HG02943 (cell line): ENCODE measurements at regions not wholly inside any gene's neighbourhood (a gene's known extent, or its start where the extent isn't known, plus 50 kb on each side); places are given as distances from the start of the nearest gene placed in this dataset.
"Not testable (repeated sequence)": the region's sequence is repeated elsewhere in the genome, so short reads cannot be mapped to it uniquely, and the experiment has no call there.

Experiments used
- ATAC-seq: cut with Tn5 transposase; IDR thresholded peaks from one replicate; pipeline ENCODE4 v1.9.1; 2021; ENCODE audit warnings: mild to moderate bottlenecking, low read depth, moderate library complexity; ENCODE audit not compliant: unreplicated experiment

- no peak for ATAC-seq
These were observed 109.2 kb downstream of the TMEM121 start for GRCh38 chr14:105635560-105635959.

DNA sequence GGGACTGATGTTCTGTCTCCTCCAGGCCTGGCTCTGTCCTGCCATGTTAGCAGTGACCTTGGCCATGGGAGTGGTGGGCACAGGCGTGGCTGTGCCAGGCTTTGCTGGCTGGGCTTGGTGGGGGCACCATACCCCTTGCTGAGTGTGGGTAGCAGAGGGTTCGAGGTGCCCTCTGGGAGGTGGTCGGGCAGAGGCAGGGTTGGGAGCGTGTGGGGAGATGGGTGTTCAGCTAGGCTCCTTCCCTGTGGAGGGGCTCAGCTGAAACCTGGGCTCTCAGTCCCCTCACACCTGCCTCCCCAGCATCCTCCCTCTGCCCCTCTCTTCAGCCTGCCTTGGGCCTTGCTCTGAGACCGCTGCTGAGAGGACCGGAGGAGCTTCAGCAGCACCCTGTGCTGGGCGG is 109.6 kb downstream of the TMEM121 start:
- ATAC-seq: not testable (repeated sequence)

DNA sequence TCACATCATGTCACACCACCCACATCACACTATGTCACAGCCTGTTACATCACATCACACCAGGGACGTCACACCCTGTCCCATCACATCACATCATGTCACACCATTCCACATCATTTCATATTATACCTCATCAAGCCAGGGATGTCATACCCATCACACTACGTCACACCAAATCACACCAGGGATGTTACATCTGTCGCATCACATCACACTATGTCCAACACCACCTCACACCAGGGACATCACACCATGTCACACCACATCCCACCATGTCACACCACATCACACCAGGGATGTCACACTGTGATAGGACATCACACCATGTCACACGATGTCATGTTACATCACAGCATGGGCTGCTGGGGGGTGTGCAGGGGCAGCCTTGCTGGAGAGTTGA is 110.6 kb downstream of the TMEM121 start:
- no peak for ATAC-seq

DNA sequence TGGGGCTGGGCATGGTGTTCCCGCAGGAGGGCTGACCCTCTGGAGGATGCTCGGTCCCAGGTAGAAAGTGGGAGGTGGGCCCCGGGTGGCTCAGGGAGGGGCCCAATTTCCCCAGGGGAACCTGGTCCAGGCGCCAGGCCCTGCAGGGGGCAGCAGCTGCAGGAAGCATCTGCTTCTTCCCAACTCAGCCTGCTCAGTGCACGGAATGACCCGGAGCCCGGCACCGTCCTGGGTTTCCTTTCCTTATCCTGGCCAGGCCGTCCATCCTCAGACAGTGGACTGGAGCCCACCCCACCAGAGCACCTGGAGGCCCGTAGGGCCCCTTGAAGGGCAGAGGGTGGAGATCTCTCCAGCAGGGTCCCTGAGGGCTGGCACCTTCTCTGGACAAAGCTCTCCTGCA is 111.0 kb downstream of the TMEM121 start:
- ATAC-seq: not testable (repeated sequence)

GRCh38 chr14:105639969-105640931 is 113.9 kb downstream of the TMEM121 start:
- not testable (repeated sequence) for ATAC-seq

GRCh38 chr14:105641075-105641937 is 114.9 kb downstream of the TMEM121 start:
- ATAC-seq: no peak

DNA sequence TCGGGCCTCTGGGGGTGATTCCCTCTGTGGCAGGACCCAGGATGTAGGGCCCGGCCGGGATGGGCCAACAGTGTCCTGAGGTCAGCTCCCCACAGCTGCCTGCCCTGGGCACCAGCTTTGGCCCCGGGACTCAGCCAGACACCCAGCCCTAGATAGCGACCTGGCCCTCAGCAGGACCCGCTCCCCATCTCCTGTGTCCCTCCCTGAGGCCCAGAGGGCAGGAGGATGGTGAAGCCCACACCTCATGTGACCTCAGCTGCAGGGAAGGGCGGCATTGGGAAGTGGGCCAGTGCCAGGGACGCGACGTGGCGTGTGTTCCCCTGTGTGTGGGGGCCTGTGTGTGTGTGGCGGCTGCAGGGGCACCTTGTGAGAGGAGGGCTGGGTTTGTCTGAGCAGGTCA is 115.6 kb downstream of the TMEM121 start:
- not testable (repeated sequence) for ATAC-seq

DNA sequence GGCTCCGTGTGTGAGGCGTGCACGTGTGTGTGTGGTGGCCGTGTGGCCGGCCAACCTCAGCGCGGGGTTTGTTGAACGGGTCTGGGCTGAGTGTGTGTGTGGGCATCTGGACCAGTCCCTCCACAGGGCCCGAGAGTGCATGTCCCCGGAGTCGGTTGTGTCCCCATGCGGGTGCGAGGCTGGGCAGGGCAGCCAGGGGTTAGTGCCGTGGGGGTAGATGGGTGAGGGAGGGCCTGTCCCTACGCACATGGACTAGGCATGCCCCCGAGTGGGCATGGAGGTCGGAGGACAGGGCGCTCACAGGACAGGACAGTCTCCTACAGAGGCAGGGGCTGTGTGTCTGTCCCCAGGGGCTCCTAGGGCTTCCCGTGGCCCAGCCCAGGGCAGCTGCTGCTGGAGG is 116.1 kb downstream of the TMEM121 start:
- ATAC-seq: not testable (repeated sequence)

GRCh38 chr14:105643406-105644052 is 117.1 kb downstream of the TMEM121 start:
- ATAC-seq: not testable (repeated sequence)

DNA sequence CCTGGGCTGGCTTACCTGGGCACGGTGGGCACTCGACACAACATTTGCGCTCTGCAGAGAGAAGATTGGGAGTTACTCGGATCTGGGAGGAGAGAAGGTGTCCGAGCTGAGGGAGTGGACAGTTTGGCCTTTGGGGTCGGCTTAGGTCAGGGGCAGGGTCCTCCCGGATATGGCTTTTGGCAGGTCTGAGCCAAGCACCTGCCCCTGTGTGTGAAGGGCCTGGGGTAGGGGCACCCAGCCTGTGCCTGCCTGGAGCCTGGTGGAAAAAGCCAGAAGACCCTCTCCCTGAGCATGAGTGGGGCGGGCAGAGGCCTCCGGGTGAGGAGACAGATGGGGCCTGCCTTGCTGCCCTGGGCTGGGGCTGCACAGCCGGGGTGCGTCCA is 117.7 kb downstream of the TMEM121 start:
- ATAC-seq: not testable (repeated sequence)

DNA sequence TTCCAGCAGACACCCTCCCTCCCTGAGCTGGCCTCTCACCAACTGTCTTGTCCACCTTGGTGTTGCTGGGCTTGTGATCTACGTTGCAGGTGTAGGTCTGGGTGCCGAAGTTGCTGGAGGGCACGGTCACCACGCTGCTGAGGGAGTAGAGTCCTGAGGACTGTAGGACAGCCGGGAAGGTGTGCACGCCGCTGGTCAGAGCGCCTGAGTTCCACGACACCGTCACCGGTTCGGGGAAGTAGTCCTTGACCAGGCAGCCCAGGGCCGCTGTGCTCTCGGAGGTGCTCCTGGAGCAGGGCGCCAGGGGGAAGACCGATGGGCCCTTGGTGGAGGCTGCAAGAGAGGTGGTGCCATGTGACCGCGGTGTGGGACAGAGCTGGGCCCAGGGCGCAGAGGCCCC is 118.1 kb downstream of the TMEM121 start:
- not testable (repeated sequence) for ATAC-seq

DNA sequence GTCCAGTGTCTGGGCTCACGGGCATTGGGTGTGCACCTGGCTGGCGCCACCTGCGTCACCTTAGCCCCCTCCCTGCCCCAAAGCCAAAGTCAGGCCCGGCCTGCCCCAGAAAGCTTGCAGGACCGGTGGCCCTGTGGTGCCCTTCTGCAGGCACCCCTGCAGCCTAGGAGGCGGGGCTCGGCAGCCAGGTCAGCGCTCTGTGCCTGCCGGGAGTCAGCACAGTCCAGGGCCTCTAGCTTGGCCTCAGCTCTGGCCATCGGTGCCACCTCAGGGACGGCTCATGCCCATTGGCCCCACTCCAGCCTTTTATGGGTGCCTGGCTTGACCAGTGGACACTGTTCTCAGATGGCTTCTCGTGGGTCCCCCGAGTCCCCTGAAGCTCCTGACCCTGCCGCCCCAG is 118.5 kb downstream of the TMEM121 start:
- ATAC-seq: not testable (repeated sequence)

- ATAC-seq: not testable (repeated sequence)
These were observed 119.0 kb downstream of the TMEM121 start for GRCh38 chr14:105645389-105645788.

GRCh38 chr14:105646175-105646574 is 119.8 kb downstream of the TMEM121 start:
- ATAC-seq: no peak

- not testable (repeated sequence) for ATAC-seq
These were observed 120.4 kb downstream of the TMEM121 start for GRCh38 chr14:105646711-105647281.

DNA sequence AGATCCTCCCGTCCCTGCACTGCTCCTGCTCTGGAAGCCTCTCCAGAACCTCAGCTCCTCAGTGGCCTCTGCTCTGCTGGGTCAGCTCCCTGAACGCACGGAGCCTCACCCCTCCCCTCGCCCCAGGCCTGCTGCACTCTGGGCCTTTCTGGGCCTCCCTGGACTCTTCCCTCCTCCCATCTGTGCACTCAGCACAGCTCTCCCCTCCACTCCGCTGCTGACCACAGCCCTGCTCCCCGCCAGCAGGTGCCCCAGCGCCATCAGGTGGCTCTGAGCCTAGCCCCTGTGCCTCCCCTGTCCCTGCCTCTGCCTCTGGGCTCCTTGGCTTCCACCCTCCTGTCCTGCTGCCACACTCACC is 121.0 kb downstream of the TMEM121 start:
- ATAC-seq: not testable (repeated sequence)

DNA sequence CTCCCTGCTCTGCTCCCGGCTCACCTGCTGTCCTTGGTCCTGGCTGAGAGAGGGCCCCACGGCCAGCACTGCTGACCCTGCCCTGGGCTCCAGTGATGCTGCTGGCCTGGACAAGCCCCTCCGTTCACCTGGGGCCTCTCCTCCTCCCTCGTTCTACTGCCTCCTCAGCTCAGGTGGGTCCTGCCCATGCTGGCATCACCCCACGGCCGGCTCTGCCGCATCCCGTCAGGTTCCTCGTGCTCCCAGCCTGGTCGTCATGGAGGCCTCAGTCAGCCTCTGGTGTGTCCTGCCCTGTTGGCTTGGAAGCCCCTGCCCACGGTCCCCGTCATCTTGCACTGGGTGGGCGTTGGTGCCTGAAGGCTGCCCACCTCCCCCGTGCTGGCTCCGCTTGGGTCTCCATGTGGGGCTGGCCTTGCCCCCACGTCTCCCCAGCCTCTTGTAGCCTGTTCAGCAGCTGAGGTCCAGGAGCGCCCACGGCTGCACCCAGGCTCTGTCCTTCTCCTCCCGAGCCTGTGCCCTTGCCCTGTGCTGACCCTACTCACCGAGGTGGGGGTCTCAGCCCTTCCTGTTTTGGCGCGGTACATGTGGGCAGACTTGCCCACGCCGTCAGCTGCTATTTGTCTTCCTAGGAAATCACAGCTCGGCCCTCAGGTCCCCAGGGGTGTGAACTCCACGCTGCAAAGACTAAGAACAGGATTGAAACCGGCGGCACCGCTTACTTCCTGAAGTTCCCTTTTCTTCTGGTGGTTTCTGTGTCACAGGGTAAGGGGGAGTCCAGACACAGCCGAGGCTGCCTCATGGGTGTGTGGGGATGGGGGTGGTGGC is 121.6 kb downstream of the TMEM121 start:
- no peak for ATAC-seq

DNA sequence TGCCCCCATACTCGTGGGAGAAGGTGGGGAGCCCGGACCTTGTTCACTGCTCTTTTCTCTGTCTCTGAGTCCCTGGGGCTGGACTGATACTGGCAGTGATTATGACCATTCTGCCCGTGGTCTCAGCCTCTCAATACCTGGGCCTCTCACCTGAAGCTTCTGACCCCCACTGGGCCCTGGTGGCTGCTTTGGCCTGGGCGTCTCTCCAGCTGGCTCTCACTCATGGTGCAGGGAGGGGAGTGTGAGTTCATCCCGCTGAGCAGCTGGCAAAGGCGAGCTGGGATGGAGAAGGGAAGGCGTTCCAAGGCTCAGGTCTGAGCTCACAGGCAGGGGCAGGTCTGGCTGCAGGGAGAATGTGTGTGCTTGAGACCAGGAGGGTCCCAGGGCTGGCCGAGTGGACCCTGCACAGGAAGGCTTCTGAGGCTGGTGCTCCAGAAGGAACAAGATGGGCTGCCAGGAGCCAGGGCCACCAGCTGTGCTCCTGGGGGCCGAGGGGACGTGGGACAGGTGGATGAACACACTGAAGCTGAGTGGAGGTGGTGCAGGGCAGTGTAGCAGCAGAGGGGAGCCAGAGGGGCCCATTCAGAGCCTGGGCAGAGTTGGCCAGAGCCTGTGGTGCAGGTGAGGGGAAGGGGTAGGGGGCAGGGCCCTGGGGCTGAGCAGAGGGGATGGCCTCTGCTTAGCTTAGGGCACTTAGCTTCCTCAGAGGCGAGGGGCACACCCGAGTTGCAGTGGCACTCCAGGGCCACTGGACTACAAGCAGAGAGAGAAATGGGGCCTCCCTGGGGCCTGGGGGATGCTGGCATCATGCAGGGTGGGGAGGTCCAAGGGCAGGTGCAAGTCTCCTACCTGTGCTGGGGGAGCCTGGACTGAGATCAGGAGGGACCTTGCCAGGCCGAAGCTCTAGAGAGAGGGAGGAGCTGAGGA is 122.5 kb downstream of the TMEM121 start:
- ATAC-seq: not testable (repeated sequence)
